Activated CD8-positive, alpha-beta T cell treated with anti-CD3 and anti-CD28 coated beads for 36 hours (primary cell): ENCODE measurements at regions not wholly inside any gene's neighbourhood (a gene's known extent, or its start where the extent isn't known, plus 50 kb on each side); places are given as distances from the start of the nearest gene placed in this dataset.

ENCODE experiments used
- ATAC-seq: fragments of 200-7000 bp; cut with Tn5 transposase; one replicate; pipeline ENCODE4 v1.10.0; 2021; ENCODE audit warnings: mild to moderate bottlenecking, moderate library complexity
- CTCF ChIA-PET: fragments of 350-600 bp; sonication (Branson Sonifier 250); formaldehyde crosslinking; loops from one replicate; lab custom pipeline; 2021; ENCODE audit warnings: antibody characterized with exemption; lab: Charles Lee
- POLR2A ChIA-PET: fragments of 350-600 bp; sonication (Branson Sonifier 250); formaldehyde crosslinking; loops from one replicate; lab custom pipeline; 2021; ENCODE audit warnings: antibody characterized with exemption; lab: Charles Lee
- DNase-seq: peaks from one replicate; pipeline ENCODE4 v3.0.0-alpha.2; 2020
- H3K27ac Mint-ChIP-seq: one replicate; pipeline ENCODE4 v1.8.0; 2021; ENCODE audit warnings: mild to moderate bottlenecking, mixed read lengths
- H3K27me3 Mint-ChIP-seq: one replicate; pipeline ENCODE4 v1.8.0; 2021; ENCODE audit warnings: mixed read lengths
- H3K36me3 Mint-ChIP-seq: one replicate; pipeline ENCODE4 v1.8.0; 2021; ENCODE audit warnings: low read depth, mixed read lengths
- H3K4me1 Mint-ChIP-seq: one replicate; pipeline ENCODE4 v1.8.0; 2021; ENCODE audit warnings: low read depth, mixed read lengths
- H3K4me3 Mint-ChIP-seq: one replicate; pipeline ENCODE4 v1.8.0; 2021; ENCODE audit warnings: mild to moderate bottlenecking, moderate library complexity, mixed read lengths
- H3K9me3 Mint-ChIP-seq: one replicate; pipeline ENCODE4 v1.8.0; 2021; ENCODE audit warnings: mixed read lengths
- intact Hi-C: fragments of 100-400 bp; cut with micrococcal nuclease; formaldehyde crosslinking; loops from one replicate; pipeline ENCODE4 v1.10.0; 2022
- TF ChIP-seq, protein P1 (sequence below): fragments of 200-600 bp; IDR thresholded peaks from one replicate; pipeline ENCODE4 v1.8.0; 2022; ENCODE audit warnings: antibody characterized with exemption, mild to moderate bottlenecking

GRCh38 chr1:59155351-59155750 lies 141.5 kb upstream of the FGGY start:
- intact Hi-C loops = no loop called here
- H3K27me3 Mint-ChIP-seq = no peaks in the 10 kb centered on the region
- H3K36me3 Mint-ChIP-seq = peaks cover 1% of the 10 kb centered on the region
- H3K9me3 Mint-ChIP-seq = peaks cover 7% of the 10 kb centered on the region
- H3K27ac Mint-ChIP-seq = no peak overlapping the region
- TF ChIP-seq, protein P1, sequence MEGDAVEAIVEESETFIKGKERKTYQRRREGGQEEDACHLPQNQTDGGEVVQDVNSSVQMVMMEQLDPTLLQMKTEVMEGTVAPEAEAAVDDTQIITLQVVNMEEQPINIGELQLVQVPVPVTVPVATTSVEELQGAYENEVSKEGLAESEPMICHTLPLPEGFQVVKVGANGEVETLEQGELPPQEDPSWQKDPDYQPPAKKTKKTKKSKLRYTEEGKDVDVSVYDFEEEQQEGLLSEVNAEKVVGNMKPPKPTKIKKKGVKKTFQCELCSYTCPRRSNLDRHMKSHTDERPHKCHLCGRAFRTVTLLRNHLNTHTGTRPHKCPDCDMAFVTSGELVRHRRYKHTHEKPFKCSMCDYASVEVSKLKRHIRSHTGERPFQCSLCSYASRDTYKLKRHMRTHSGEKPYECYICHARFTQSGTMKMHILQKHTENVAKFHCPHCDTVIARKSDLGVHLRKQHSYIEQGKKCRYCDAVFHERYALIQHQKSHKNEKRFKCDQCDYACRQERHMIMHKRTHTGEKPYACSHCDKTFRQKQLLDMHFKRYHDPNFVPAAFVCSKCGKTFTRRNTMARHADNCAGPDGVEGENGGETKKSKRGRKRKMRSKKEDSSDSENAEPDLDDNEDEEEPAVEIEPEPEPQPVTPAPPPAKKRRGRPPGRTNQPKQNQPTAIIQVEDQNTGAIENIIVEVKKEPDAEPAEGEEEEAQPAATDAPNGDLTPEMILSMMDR = no peak
- ChIA-PET POLR2A (no interaction called here), CTCF (interaction anchor here (1.0 kb wide), 1 partner anchor 370 kb away, joined by 3 read pairs; no protein-coding TSS in a partner anchor)
- peaks cover 10% of the 10 kb centered on the region for H3K4me1 Mint-ChIP-seq
- H3K4me3 Mint-ChIP-seq = no peak overlapping the region
- DNase-seq (no peak), ATAC-seq (no peak)

- Mint-ChIP-seq H3K27me3 (no peaks in the 10 kb centered on the region), H3K9me3 (peaks cover 7% of the 10 kb centered on the region), H3K36me3 (peaks cover 1% of the 10 kb centered on the region), H3K27ac (no peak overlapping the region), H3K4me1 (peaks cover 3% of the 10 kb centered on the region), H3K4me3 (no peak overlapping the region)
- ChIA-PET CTCF (interaction anchor here (1.0 kb wide), 1 partner anchor 370 kb away, joined by 3 read pairs; no protein-coding TSS in a partner anchor), POLR2A (no interaction called here)
- DNase-seq (no peak), ATAC-seq (no peak)
- TF ChIP-seq, protein P1 = no peak
- intact Hi-C loops = no loop called here
Observed at GRCh38 chr1:59156051-59156450, 140.8 kb upstream of the FGGY start.

GRCh38 chr1:59156526-59157199 lies 140.2 kb upstream of the FGGY start:
- TF ChIP-seq, protein P1 = no peak
- H3K27me3 Mint-ChIP-seq = no peaks in the 10 kb centered on the region
- peaks cover 7% of the 10 kb centered on the region for H3K9me3 Mint-ChIP-seq
- H3K4me1 Mint-ChIP-seq = peaks cover 2% of the 10 kb centered on the region
- H3K27ac Mint-ChIP-seq = no peak overlapping the region
- no peak overlapping the region for H3K4me3 Mint-ChIP-seq
- ChIA-PET CTCF (no interaction called here), POLR2A (no interaction called here)
- DNase-seq = no peak
- intact Hi-C loops = no loop called here
- ATAC-seq = no peak
- peaks cover 1% of the 10 kb centered on the region for H3K36me3 Mint-ChIP-seq

DNA sequence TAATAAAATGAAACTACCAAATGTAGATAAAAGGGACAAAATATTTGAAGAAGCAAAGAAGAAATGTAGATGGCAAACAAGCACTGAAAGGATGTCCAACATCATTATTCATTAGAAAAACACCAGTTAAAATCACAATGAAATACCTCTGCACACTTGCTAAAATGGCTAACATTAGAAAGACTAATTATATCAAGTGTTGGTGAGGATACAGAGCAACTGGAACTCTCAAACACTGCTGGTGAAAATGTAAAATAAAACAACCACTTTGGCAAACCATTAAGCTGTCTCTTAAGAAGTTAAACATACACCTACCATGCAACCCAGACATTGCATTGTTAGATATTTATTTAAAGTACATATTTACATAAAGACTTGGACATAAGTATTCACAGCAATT lies 138.6 kb upstream of the FGGY start:
- H3K9me3 Mint-ChIP-seq = peaks cover 7% of the 10 kb centered on the region
- no peak overlapping the region for H3K27ac Mint-ChIP-seq
- DNase-seq (no peak), ATAC-seq (no peak)
- peaks cover 1% of the 10 kb centered on the region for H3K36me3 Mint-ChIP-seq
- TF ChIP-seq, protein P1 = no peak
- no peak overlapping the region for H3K4me3 Mint-ChIP-seq
- POLR2A ChIA-PET = no interaction called here
- CTCF ChIA-PET = no interaction called here
- H3K27me3 Mint-ChIP-seq = no peaks in the 10 kb centered on the region
- intact Hi-C loops = no loop called here
- H3K4me1 Mint-ChIP-seq = peaks cover 2% of the 10 kb centered on the region

DNA sequence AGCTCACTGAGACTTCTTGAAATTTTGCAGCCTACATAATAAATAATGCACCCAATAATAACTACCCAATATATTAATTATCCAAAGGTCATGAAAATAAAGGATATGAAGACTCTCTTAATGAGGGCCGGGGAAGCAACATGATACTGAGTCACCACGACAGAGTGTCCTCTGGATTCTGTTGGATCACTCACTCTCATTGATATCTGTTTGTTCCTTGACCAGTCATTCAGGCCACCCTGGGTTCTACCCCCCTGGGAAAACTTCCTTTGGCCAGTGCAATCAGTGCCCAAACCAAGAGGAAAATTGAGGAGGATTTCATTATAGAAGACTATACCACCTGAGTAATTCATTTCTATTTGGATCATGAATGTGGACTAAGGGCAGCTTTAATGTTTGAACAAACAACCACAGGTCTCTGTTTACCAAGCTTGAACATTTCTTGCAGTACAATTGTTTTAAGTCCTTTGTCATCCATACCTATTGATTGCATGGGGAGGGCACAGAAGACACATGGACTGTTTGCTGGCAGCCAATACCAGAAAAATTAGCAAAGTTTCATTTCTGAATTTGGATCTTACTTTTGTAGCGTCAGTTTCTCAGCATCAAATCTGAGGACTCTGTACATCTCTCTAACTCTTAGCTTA lies 137.2 kb upstream of the FGGY start:
- intact Hi-C loops = no loop called here
- DNase-seq (no peak), ATAC-seq (no peak)
- ChIA-PET CTCF (interaction anchor here (0.6 kb wide), 1 partner anchor 89 kb away, joined by 3 read pairs; no protein-coding TSS in a partner anchor), POLR2A (interaction anchor here (0.6 kb wide), 1 partner anchor 48 kb away, joined by 3 read pairs; no protein-coding TSS in a partner anchor)
- no peaks in the 10 kb centered on the region for H3K27me3 Mint-ChIP-seq
- H3K4me1 Mint-ChIP-seq = no peaks in the 10 kb centered on the region
- peaks cover 1% of the 10 kb centered on the region for H3K36me3 Mint-ChIP-seq
- H3K4me3 Mint-ChIP-seq = no peak overlapping the region
- TF ChIP-seq, protein P1 = no peak
- no peak overlapping the region for H3K27ac Mint-ChIP-seq
- peaks cover 7% of the 10 kb centered on the region for H3K9me3 Mint-ChIP-seq
